NCI-H1694 (cell line): ENCODE measurements at regions not wholly inside any gene's neighbourhood (a gene's known extent, or its start where the extent isn't known, plus 50 kb on each side); places are given as distances from the start of the nearest gene placed in this dataset.

Experiments
- DNase-seq: peaks from one replicate; lab custom pipeline; 2025; lab: John Stamatoyannopoulos, UW

- no peak for DNase-seq
Measured at GRCh38 chr14:97724265-97724731, 927.1 kb downstream of the VRK1 start.

GRCh38 chr14:97726676-97727075 lies 929.5 kb downstream of the VRK1 start:
- DNase-seq: no peak

- no peak for DNase-seq
Measured at GRCh38 chr14:97730706-97731105, 933.5 kb downstream of the VRK1 start.

GRCh38 chr14:97731800-97732199 lies 934.6 kb downstream of the VRK1 start:
- DNase-seq: no peak

GRCh38 chr14:97747316-97747715 lies 950.1 kb downstream of the VRK1 start:
- no peak for DNase-seq

GRCh38 chr14:97748616-97749015 lies 951.4 kb downstream of the VRK1 start:
- DNase-seq: no peak

GRCh38 chr14:97757491-97757890 lies 960.3 kb downstream of the VRK1 start:
- no peak for DNase-seq

- DNase-seq: no peak
Measured at GRCh38 chr14:97760050-97760449, 962.9 kb downstream of the VRK1 start.

- no peak for DNase-seq
Measured at GRCh38 chr14:97762386-97762785, 965.2 kb downstream of the VRK1 start.

GRCh38 chr14:97771340-97772045 lies 974.3 kb downstream of the VRK1 start:
- no peak for DNase-seq

GRCh38 chr14:97773598-97773997 lies 976.4 kb downstream of the VRK1 start:
- no peak for DNase-seq

- no peak for DNase-seq
Measured at GRCh38 chr14:97776890-97777558, 979.8 kb downstream of the VRK1 start.

GRCh38 chr14:97777622-97778355 lies 980.6 kb downstream of the VRK1 start:
- no peak for DNase-seq

- DNase-seq: no peak
Measured at GRCh38 chr14:97779140-97779539, 982.0 kb downstream of the VRK1 start.

- no peak for DNase-seq
Measured at GRCh38 chr14:97780804-97781203, 983.6 kb downstream of the VRK1 start.

- no peak for DNase-seq
Measured at GRCh38 chr14:97781961-97782360, 984.8 kb downstream of the VRK1 start.

- no peak for DNase-seq
Measured at GRCh38 chr14:97782871-97783414, 985.8 kb downstream of the VRK1 start.

GRCh38 chr14:97785495-97785894 lies 988.3 kb downstream of the VRK1 start:
- DNase-seq: no peak

GRCh38 chr14:97788364-97788763 lies 991.2 kb downstream of the VRK1 start:
- DNase-seq: peak; percentile 10

- DNase-seq: no peak
Measured at GRCh38 chr14:97788846-97789526, 991.8 kb downstream of the VRK1 start.

- DNase-seq: no peak
Measured at GRCh38 chr14:97791072-97791471, 993.9 kb downstream of the VRK1 start.

- no peak for DNase-seq
Measured at GRCh38 chr14:97791906-97792305, 994.7 kb downstream of the VRK1 start.
